PC-9 (cell line): ENCODE measurements at regions not wholly inside any gene's neighbourhood (a gene's known extent, or its start where the extent isn't known, plus 50 kb on each side); places are given as distances from the start of the nearest gene placed in this dataset.

Experiments
- BruUV-seq: library from RNA; stranded (reverse); fragments of 400-500 nt; replicated peaks from 2 replicates; lab custom pipeline; 2021; lab: Mats Ljungman, UMichigan
- CTCF ChIA-PET: fragments of 300-600 bp; sonication (Branson Sonifier 250); formaldehyde crosslinking; loops from one replicate; lab custom pipeline; 2022; ENCODE audit warnings: antibody characterized with exemption; lab: Charles Lee
- POLR2A ChIA-PET: fragments of 300-600 bp; sonication (Branson Sonifier 250); formaldehyde crosslinking; loops from one replicate; lab custom pipeline; 2022; ENCODE audit warnings: antibody characterized with exemption; ENCODE audit not compliant: unreplicated experiment; lab: Charles Lee
- DNase-seq, 2 experiments: peaks; one replicate each; pipeline versions ENCODE4 v3.0.0 to v3.0.0-alpha.2; 2015 to 2022; ENCODE audit warnings: mixed read lengths in 1 of 2
- H2AFZ ChIP-seq: fragments of 200-600 bp; sonication (generic); 2 replicates; pipeline ENCODE4 v1.8.1; 2017; ENCODE audit warnings: antibody characterized with exemption
- H3F3A ChIP-seq: fragments of 200-600 bp; sonication (generic); 2 replicates; pipeline ENCODE4 v1.8.1; 2017; ENCODE audit warnings: antibody characterized with exemption, mild to moderate bottlenecking, low read depth; ENCODE audit not compliant: insufficient read depth
- H3K27ac ChIP-seq: fragments of 200-600 bp; sonication (generic); 2 replicates; pipeline ENCODE4 v1.6.1; 2016; ENCODE audit warnings: mixed run types
- H3K27me3 ChIP-seq: fragments of 200-600 bp; sonication (generic); 2 replicates; pipeline ENCODE4 v1.6.1; 2016; ENCODE audit warnings: low read depth, mixed run types; ENCODE audit not compliant: insufficient read depth
- H3K36me3 ChIP-seq: fragments of 200-600 bp; sonication (generic); 2 replicates; pipeline ENCODE4 v1.6.1; 2016; ENCODE audit warnings: low read depth, mixed run types
- H3K4me1 ChIP-seq: fragments of 200-600 bp; sonication (generic); replicated peaks from 2 replicates; pipeline ENCODE4 v1.6.1; 2016; ENCODE audit warnings: mixed run types; ENCODE audit not compliant: insufficient read depth
- H3K4me2 ChIP-seq: fragments of 200-600 bp; sonication (generic); 2 replicates; pipeline ENCODE4 v1.6.1; 2017; ENCODE audit warnings: mixed run types
- H3K4me3 ChIP-seq: fragments of 200-600 bp; sonication (generic); 2 replicates; pipeline ENCODE4 v1.6.1; 2016; ENCODE audit warnings: mixed run types
- H3K79me2 ChIP-seq: fragments of 200-600 bp; sonication (generic); 2 replicates; pipeline ENCODE4 v1.6.1; 2017; ENCODE audit warnings: low read depth, mixed run types
- H3K9me2 ChIP-seq: fragments of 200-600 bp; sonication (generic); 2 replicates; pipeline ENCODE4 v1.8.1; 2017; ENCODE audit warnings: mild to moderate bottlenecking; ENCODE audit not compliant: insufficient read depth
- H3K9me3 ChIP-seq: fragments of 200-600 bp; sonication (generic); 2 replicates; pipeline ENCODE4 v1.8.1; 2016; ENCODE audit warnings: low read depth; ENCODE audit not compliant: insufficient read depth
- H4K20me1 ChIP-seq: fragments of 200-600 bp; sonication (generic); 2 replicates; pipeline ENCODE4 v1.8.1; 2017; ENCODE audit not compliant: insufficient read depth
- CTCF ChIP-seq: fragments of 200-600 bp; sonication (generic); conservative IDR thresholded peaks from 2 replicates; pipeline ENCODE4 v1.6.1; 2017; ENCODE audit warnings: mixed run types, antibody characterized with exemption, mild to moderate bottlenecking, moderate library complexity
- EZH2 ChIP-seq: fragments of 200-600 bp; sonication (generic); IDR thresholded peaks from 2 replicates; pipeline ENCODE4 v1.8.0; 2017; ENCODE audit warnings: antibody characterized with exemption, low read depth
- intact Hi-C: fragments of 100-400 bp; cut with micrococcal nuclease; formaldehyde crosslinking; loops from one replicate; pipeline ENCODE4 v1.10.0; 2022; ENCODE audit not compliant: unreplicated experiment

- Histone ChIP-seq H3K4me3 (no peak overlapping the region), H3K9me2 (no peaks in the 10 kb centered on the region), H3K36me3 (no peaks in the 10 kb centered on the region), H3K4me2 (no peak overlapping the region), H3K9me3 (no peaks in the 10 kb centered on the region), H3K4me1 (no peaks in the 10 kb centered on the region), H4K20me1 (no peaks in the 10 kb centered on the region), H2AFZ (no peak overlapping the region), H3K79me2 (no peaks in the 10 kb centered on the region), H3K27me3 (no peaks in the 10 kb centered on the region), H3K27ac (no peak overlapping the region), H3F3A (no peaks in the 10 kb centered on the region)
- DNase-seq: no peak
- intact Hi-C loops: no loop called here
- ChIA-PET CTCF (no interaction called here), POLR2A (no interaction called here)
- BruUV-seq: no TSS peak
- no peak for TF ChIP-seq EZH2
- TF ChIP-seq CTCF: no peak
These were observed 880.5 kb downstream of the STPG2 start for GRCh38 chr4:97262769-97263168.

- Histone ChIP-seq H3F3A (no peaks in the 10 kb centered on the region), H3K27ac (no peak overlapping the region), H2AFZ (no peak overlapping the region), H3K9me2 (no peaks in the 10 kb centered on the region), H4K20me1 (no peaks in the 10 kb centered on the region), H3K4me2 (no peak overlapping the region), H3K36me3 (no peaks in the 10 kb centered on the region), H3K27me3 (no peaks in the 10 kb centered on the region), H3K79me2 (no peaks in the 10 kb centered on the region), H3K9me3 (no peaks in the 10 kb centered on the region), H3K4me1 (no peaks in the 10 kb centered on the region), H3K4me3 (no peak overlapping the region)
- TF ChIP-seq EZH2: no peak
- no peak for TF ChIP-seq CTCF
- DNase-seq: no peak
- BruUV-seq: no TSS peak
- intact Hi-C loops: no loop called here
- ChIA-PET CTCF (no interaction called here), POLR2A (no interaction called here)
These were observed 873.2 kb downstream of the STPG2 start for GRCh38 chr4:97270051-97270450.

DNA sequence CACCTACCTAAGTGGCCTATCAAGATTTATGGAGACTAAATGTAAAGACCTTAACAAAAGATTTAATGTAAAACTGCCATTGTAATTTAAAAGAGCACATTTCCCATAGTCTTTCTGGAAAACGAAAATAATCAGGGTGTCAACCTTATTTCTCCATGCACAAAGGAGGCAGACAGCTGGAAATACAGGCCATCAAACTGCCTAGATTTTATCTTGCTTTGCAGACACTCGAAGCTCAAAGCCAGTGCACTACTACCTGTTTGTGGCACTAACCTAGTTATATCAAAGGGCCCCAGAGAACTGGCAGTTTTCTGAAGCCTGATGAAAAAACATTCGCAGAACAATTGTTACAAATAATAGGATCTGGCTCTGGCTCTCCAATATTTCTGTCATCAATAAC, 863.9 kb downstream of the STPG2 start:
- Histone ChIP-seq H3K27ac (no peak overlapping the region), H3K4me3 (no peak overlapping the region), H3K27me3 (no peaks in the 10 kb centered on the region), H3K79me2 (no peaks in the 10 kb centered on the region), H3K9me3 (no peaks in the 10 kb centered on the region), H3F3A (no peaks in the 10 kb centered on the region), H3K4me1 (no peaks in the 10 kb centered on the region), H3K36me3 (no peaks in the 10 kb centered on the region), H4K20me1 (no peaks in the 10 kb centered on the region), H3K4me2 (no peak overlapping the region), H3K9me2 (no peaks in the 10 kb centered on the region), H2AFZ (no peak overlapping the region)
- CTCF ChIA-PET: no interaction called here
- BruUV-seq: no TSS peak
- DNase-seq: no peak
- TF ChIP-seq CTCF (no peak), EZH2 (no peak)
- intact Hi-C loops: no loop called here
- POLR2A ChIA-PET: no interaction called here
